LoVo (cell line): ENCODE measurements at regions not wholly inside any gene's neighbourhood (a gene's known extent, or its start where the extent isn't known, plus 50 kb on each side); places are given as distances from the start of the nearest gene placed in this dataset.
"Not testable (repeated sequence)": the region's sequence is repeated elsewhere in the genome, so short reads cannot be mapped to it uniquely, and the experiment has no call there.

Experiments
- DNase-seq: peaks from one replicate; pipeline ENCODE4 v3.0.0-alpha.2; 2016; ENCODE audit warnings: low spot score

DNA sequence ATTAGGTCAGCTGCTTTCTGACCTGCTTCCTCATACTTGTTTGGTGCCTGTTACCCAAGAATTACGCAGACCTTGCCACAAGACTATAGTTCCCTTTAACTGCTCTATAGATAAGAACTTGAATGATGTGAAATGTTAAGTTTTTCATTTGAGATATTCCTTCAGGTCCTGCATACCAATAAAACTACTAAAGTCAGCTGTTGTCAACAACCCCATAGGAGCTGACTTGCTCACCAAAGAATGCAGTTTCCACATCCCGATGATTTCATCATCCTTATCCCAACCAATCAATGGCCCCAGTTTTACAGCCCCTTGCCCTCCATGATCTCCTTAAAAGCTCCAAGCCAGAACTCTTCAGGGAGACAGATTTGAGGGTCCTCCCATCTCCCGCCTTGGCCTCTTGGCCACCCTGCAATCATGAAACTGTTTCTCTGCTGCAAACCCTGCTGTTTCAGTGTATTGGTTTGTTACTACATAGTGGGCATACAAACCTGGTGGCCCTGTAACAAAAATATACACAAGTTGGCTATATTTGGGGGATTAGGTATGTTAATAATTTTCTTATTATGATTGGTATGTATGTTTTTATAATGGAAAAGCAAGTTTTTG lies 396.3 kb upstream of the CHST9 start:
- no peak for DNase-seq

GRCh38 chr18:27579364-27579763 lies 394.3 kb upstream of the CHST9 start:
- no peak for DNase-seq

DNA sequence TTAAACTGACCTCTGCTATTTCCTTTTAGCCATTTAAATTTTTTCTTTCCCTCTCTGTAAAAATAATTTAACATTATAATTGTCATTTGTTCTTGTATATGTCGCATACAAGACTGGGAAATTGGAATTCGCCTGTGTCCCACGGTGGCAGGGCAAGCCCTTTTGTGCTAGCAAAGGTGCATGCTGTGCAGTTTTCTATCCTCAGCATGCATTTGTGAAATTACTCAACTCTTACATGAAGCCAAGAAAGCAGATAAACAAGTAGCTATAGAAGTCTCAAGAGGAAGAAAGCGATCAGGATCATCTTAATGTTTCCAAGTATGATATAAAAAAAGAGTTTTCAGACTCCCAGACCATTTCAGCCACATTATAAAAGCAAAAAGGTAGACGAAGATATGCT lies 392.6 kb upstream of the CHST9 start:
- no peak for DNase-seq

GRCh38 chr18:27577265-27577664 lies 392.2 kb upstream of the CHST9 start:
- DNase-seq: no peak

DNA sequence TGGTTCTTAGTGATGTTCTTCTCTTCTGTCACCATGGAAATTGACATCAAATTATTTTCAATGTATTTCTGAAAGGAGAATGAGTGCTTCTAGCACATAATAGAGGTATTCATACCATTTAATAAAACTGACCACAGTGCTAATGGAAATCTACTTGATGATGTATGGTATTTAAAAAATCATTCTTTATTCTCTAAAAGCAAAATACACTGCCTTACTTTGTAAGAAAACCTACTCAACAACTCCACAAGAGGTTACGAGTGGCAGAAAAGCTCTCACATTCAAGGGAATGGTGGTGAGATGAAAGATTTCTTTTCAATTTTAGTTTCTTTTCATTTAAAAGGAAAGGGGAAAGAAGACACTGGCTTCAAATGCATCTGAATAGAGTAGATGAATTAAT lies 382.3 kb upstream of the CHST9 start:
- no peak for DNase-seq

GRCh38 chr18:27564066-27564465 lies 379.0 kb upstream of the CHST9 start:
- DNase-seq: no peak

DNA sequence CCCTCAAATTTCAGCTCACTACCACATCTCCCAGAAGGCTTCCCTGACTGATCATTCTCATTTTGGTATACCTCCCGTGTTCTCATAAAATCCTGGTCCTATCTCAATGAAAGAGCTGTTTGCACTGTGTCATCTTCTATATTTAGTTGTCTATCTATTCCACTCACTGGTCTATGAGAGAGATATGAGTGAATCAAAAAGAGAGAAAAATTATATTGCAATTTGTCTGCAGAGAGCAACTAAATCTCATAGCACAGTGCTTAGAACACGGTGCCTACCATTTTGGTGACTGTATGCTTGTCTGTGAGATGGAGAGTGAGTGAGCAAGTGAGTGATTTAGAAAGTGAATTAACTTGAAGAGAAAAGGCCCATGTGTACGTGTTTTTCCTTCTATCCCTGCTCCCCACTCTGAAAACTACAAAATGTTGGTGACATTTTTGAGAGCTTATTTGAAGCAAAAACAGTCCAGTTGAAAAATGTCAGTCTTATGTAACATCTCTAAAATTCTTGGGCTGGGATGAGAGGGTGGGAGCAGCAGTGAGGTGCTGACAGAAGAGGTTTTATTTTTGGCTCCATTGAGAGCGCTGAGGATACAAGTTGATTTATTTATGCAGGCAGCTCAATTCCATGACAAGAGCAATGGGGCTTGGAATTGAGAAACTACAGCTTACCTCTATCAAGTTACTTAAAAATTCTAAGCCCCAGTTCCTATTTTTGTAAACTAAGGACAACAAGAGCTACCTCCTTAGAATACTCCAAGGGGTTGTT lies 373.5 kb upstream of the CHST9 start:
- no peak for DNase-seq

- DNase-seq: no peak
These were observed 371.6 kb upstream of the CHST9 start for GRCh38 chr18:27556741-27557140.

DNA sequence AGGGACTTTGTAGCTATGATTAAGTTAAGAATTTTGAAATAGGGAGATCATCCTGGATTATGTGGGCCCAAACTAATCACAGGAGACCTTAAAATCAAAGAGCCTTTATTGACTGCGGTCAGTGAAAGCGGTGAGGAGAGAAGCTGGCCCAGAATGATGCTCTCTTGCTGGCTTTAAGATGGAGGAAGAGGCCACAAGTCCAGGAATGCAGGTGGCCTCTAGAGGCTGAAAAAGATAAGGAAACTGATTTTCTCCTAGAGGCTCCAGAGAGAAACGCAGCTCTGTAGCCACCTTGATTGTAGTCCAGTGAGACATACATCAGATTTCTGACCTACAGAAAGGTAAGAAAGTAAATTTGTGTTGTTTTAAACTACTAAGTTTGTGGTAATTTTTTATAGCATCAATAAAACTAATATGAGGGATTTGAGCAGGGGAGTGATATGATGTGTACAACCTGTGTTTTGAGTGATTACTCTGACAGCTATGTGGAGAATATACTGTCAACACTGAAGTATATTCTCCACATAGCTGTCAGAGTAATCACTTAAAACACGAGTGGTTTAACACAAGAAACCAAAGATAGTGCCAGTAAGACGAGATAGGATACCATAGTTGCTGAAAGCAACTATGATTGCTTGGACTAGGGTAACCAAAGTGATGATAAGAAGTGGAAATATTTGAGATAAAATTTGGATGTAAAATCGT lies 364.4 kb upstream of the CHST9 start:
- DNase-seq: no peak

DNA sequence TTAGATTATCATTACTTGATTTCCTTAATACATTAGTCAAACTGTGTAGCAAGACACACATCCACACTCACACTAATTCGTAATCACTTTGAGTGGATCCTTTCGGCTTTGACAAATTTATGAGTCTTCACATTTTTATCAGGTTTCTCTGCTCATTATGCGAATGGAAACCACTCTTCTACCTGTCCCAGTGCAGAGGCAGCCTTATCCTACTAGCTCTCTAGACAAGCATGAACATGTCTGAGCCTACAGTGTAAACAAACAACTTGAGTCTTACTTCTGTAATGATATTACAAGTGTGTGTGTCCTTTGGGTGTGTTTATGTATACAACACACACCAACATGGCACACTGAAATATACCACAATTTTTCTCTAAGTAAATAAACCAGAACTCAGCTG lies 361.9 kb upstream of the CHST9 start:
- no peak for DNase-seq

DNA sequence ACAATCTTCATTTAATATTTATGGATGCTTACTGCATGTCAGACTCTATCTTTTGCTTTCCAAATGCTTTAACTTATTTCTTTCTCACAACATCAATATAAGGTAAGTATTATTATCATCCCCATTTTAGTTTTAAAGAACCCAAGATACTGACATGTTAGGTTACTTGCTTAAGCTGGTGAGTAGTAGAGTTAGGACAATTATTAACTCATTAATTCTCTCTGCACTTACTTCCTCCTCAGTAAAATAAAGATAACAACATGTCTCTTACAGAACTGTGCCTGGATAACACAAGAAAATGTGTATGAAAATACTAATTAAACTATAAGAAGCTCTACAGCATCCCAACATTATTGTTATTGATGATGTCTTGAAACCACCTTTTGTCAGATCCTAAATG lies 359.1 kb upstream of the CHST9 start:
- DNase-seq: no peak

- DNase-seq: no peak
These were observed 356.2 kb upstream of the CHST9 start for GRCh38 chr18:27541293-27541692.

GRCh38 chr18:27540111-27540510 lies 355.0 kb upstream of the CHST9 start:
- DNase-seq: no peak

DNA sequence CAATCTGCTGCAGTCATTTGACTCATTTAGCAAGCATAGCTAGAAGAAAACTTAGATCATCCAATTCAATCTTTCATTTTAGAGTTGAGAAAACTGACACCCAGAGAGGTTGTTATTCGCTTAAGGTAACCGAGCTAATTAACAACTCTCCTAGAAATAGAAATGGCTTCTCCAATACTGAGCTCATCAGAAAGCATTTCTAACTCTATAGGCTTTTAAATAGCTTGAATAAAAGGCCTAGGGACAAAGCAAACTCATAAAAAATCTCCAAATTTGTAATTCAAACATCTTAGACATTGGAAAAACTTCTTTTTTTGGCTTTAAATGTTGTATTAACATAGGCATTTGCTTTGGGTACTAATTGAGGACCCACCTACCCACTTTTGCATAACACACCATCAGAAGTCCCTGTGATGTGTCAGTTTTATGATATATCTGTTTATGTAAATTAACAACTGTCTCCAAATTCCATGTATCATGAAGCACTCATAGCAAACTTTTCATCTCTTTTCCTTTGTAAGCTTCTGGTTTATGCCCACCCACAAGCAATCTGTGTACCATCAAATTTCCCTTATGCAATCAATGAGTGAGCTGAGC lies 343.9 kb upstream of the CHST9 start:
- DNase-seq: no peak

DNA sequence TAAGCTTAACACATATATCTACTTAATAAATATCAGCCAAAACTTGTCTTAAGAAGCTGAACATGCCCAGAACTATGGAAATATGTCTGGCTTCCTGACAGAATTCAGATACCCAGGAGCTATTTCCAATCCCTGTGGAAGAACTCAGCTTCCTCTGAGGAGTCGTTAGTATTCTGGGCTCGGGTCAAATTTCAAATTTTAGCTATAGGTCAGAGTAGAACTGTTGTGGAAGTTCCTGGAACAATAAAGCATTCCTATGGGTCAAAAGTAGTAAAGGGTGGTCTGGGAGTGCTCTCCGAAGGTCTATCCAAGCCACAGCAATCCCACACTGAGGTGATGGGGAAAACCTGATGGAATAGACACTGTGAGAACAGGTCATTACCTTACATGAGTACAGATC lies 342.7 kb upstream of the CHST9 start:
- no peak for DNase-seq

DNA sequence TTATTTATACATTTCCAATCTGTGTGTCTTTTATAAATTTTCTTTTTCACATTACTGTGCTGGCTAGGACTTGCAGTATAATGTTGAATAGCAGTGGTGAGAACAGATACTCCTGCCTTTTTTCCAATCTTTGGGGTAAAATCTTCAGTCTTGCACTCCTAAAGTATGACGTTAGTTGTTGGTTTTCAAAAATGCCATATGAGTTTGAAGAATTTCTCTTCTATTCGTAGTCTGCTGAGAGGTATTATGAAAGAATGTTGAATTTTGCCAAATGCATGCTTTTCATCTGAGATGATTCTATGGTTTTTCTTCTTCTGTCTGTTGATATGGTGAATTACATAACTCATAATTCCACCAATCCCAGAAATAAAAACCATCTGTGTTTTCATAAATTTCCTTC lies 335.3 kb upstream of the CHST9 start:
- no peak for DNase-seq

DNA sequence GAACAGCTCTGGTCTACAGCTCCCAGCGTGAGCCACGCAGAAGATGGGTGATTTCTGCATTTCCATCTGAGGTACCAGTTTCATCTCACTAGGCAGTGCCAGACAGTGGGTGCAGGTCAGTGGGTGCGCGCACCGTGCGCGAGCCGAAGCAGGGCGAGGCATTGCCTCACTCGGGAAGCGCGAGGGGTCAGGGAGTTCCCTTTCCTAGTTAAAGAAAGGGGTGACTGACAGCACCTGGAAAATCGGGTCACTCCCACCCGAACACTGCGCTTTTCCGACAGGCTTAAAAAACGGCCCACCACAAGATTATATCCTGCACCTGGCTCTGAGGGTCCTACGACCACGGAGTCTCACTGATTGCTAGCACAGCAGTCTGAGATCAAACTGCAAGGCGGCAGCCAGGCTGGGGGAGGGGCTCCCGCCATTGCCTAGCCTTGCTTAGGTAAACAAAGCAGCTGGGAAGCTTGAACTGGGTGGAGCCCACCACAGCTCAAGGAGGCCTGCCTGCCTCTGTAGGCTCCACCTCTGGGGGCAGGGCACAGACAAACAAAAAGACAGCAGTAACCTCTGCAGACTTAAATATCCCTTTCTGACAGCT lies 325.0 kb upstream of the CHST9 start:
- not testable (repeated sequence) for DNase-seq

- no peak for DNase-seq
These were observed 316.6 kb upstream of the CHST9 start for GRCh38 chr18:27501671-27502070.

DNA sequence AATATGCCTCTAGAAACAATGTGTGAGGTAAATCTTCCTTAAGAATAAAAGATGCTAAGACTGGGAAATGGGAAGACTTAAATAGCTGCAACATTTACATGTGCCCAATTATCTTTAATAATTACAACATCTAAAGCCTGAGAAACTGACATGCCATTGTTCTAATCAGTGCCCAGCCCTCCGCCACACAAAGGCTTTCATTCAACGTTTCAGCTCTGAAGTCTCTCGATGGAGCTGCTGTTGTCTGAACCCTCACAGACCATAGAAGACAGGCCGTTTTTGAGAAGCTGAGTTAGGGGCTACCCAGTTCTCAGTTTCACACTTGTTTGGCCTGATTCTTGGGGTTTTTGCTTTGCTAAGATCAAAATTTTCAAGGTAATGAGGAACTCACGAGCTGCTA lies 315.4 kb upstream of the CHST9 start:
- no peak for DNase-seq

GRCh38 chr18:27497246-27497645 lies 312.1 kb upstream of the CHST9 start:
- no peak for DNase-seq

DNA sequence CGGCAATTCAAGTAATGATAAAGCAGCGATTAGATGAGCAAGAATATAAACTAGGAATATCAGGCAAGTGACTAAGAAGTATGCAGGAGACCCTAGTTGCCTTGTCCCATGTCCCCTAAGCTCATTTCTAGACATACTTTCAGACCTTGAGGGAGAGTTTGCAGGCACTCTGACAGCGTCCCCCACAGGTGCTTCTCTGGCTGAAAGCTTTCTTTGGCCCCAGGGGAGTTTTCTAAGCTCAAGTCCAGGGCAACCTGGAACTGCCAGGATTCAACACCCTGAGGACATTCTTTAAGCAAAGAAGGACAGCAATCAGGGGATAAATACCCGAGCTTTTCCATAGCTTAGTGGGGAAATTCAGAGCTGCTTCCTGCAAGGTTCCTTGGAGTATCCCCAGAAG lies 308.1 kb upstream of the CHST9 start:
- DNase-seq: no peak

GRCh38 chr18:27491772-27492171 lies 306.7 kb upstream of the CHST9 start:
- no peak for DNase-seq

DNA sequence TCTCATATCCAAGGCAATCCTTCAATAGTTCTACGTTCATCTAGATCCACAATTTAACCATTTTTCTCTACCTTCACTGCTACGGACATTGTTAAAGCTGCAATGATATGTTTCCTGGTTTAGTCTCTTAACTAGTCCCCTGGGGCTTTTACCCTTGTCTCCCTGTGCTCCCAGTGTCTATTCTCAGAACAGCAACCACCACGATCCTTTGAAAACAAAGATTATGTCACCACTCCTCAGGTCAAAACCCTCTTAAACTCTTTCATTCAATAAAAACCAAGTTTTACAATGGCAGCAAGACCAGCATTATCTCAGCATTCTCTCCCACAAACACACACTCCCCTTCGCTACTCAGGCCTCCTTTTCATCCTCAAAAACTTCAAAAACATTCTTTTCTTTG lies 298.2 kb upstream of the CHST9 start:
- no peak for DNase-seq
